AG04449 (cell line): ENCODE measurements at regions not wholly inside any gene's neighbourhood (a gene's known extent, or its start where the extent isn't known, plus 50 kb on each side); places are given as distances from the start of the nearest gene placed in this dataset.

ENCODE experiments used
- CTCF ChIA-PET: fragments of 350-600 bp; formaldehyde crosslinking; extraction: SDS; loops from one replicate; lab custom pipeline; 2021; ENCODE audit warnings: antibody characterized with exemption; lab: Yijun Ruan, JAX
- POLR2A ChIA-PET: fragments of 400-600, 350-600 bp; formaldehyde crosslinking; extraction: SDS; loops from one replicate; lab custom pipeline; 2020; ENCODE audit warnings: antibody characterized with exemption, inconsistent platforms; lab: Yijun Ruan, JAX
- DNase-seq: peaks from one replicate; pipeline ENCODE4 v3.0.0-alpha.2; 2010; ENCODE audit warnings: low read depth, low spot score
- H3K4me3 ChIP-seq: 2 replicates; pipeline ENCODE4 v1.5.1; 2011; ENCODE audit warnings: low read depth, mild to moderate bottlenecking, control low read depth, low read length
- CTCF ChIP-seq: IDR thresholded peaks from one replicate; pipeline ENCODE4 v1.5.1; 2011; ENCODE audit warnings: mild to moderate bottlenecking, moderate library complexity, low read length, control low read depth, inconsistent platforms; ENCODE audit not compliant: insufficient read depth; ENCODE audit errors: missing control alignments

GRCh38 chr18:78772360-78773302 is 207.0 kb upstream of the SALL3 start:
- CTCF ChIA-PET, result no interaction called here

DNA sequence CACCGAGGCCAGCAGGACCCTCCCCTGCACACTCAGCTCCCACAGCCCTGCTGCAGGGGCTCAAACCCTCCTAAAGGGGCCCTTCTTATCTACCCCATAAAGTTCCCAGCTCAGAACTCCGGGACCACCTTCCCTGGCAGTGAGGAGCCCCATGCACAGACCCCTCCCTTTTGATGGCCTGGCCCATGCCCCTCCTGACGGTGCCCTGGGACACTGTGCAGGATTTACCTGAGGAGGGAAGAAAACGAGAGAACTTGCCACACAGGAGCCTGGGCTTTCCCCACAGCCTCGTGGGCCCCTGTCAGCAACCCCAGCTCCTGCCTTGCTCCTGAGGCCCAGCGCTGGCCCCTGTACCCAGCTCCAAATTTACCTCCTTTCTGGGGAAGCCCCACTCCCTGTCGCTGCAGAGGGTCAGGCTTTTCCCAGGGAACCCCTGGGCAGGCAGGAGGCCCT is 206.3 kb upstream of the SALL3 start:
- POLR2A ChIA-PET, result no interaction called here

More at GRCh38 chr18:78772360-78773302, 207.0 kb upstream of the SALL3 start:
- DNase-seq, result no peak
- TF ChIP-seq CTCF, result no peak
- no peak overlapping the region for H3K4me3 ChIP-seq
- POLR2A ChIA-PET, result no interaction called here

GRCh38 chr18:78773819-78774218 is 205.8 kb upstream of the SALL3 start:
- no peak for DNase-seq
- CTCF ChIA-PET, result no interaction called here
- TF ChIP-seq CTCF, result no peak
- POLR2A ChIA-PET, result no interaction called here
- H3K4me3 ChIP-seq, result no peak overlapping the region

More for the DNA sequence above, 206.3 kb upstream of the SALL3 start:
- no peak for DNase-seq
- CTCF ChIA-PET, result no interaction called here
- no peak overlapping the region for H3K4me3 ChIP-seq
- no peak for TF ChIP-seq CTCF

DNA sequence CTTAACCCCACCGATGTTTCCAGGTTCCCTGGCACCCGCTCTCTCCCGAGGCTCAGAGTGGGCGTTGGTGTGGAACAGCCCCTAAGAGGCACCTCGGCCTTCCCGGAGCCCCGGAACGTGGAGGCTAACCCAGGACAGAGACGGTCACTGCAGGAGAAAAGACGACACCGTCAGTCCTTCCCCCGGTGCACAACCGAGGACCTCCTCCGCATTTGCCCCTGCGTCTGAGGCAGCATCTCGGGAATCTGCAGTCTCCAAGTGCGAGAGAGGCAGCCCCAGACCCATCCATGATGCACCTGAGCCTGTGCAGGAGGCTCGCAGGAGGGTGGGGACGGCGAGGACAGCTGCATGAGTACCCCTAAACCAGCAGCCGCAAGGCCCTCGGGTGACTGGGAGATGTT is 204.9 kb upstream of the SALL3 start:
- POLR2A ChIA-PET, result no interaction called here
- CTCF ChIA-PET, result no interaction called here
- H3K4me3 ChIP-seq, result no peak overlapping the region
- no peak for DNase-seq
- TF ChIP-seq CTCF, result no peak

- ChIA-PET CTCF (no interaction called here), POLR2A (no interaction called here)
- no peak for DNase-seq
- H3K4me3 ChIP-seq, result no peak overlapping the region
- no peak for TF ChIP-seq CTCF
Measured at GRCh38 chr18:78776151-78776550, 203.5 kb upstream of the SALL3 start.

- no peak overlapping the region for H3K4me3 ChIP-seq
- no peak for DNase-seq
- ChIA-PET CTCF (no interaction called here), POLR2A (no interaction called here)
- no peak for TF ChIP-seq CTCF
Measured at GRCh38 chr18:78776706-78777285, 202.8 kb upstream of the SALL3 start.
